AG04449 (cell line): ENCODE measurements at regions not wholly inside any gene's neighbourhood (a gene's known extent, or its start where the extent isn't known, plus 50 kb on each side); places are given as distances from the start of the nearest gene placed in this dataset.

Source experiments
- CTCF ChIA-PET: fragments of 350-600 bp; formaldehyde crosslinking; extraction: SDS; loops from one replicate; lab custom pipeline; 2021; ENCODE audit warnings: antibody characterized with exemption; lab: Yijun Ruan, JAX
- POLR2A ChIA-PET: fragments of 400-600, 350-600 bp; formaldehyde crosslinking; extraction: SDS; loops from one replicate; lab custom pipeline; 2020; ENCODE audit warnings: antibody characterized with exemption, inconsistent platforms; lab: Yijun Ruan, JAX
- DNase-seq: peaks from one replicate; pipeline ENCODE4 v3.0.0-alpha.2; 2010; ENCODE audit warnings: low read depth, low spot score
- H3K4me3 ChIP-seq: 2 replicates; pipeline ENCODE4 v1.5.1; 2011; ENCODE audit warnings: low read depth, mild to moderate bottlenecking, control low read depth, low read length
- CTCF ChIP-seq: IDR thresholded peaks from one replicate; pipeline ENCODE4 v1.5.1; 2011; ENCODE audit warnings: mild to moderate bottlenecking, moderate library complexity, low read length, control low read depth, inconsistent platforms; ENCODE audit not compliant: insufficient read depth; ENCODE audit errors: missing control alignments

GRCh38 chr1:58156124-58156468 is 390.4 kb downstream of the OMA1 start:
- CTCF ChIA-PET, result interaction anchor here (1.2 kb wide), 1 partner anchor 10 kb away, joined by 3 read pairs; no protein-coding TSS in a partner anchor

GRCh38 chr1:58155418-58156123 is 391.0 kb downstream of the OMA1 start:
- no peak for DNase-seq
- ChIA-PET POLR2A (no interaction called here), CTCF (interaction anchor here (1.2 kb wide), 1 partner anchor 10 kb away, joined by 3 read pairs; no protein-coding TSS in a partner anchor)
- no peak overlapping the region for H3K4me3 ChIP-seq
- peak; percentile 23 for TF ChIP-seq CTCF

More at GRCh38 chr1:58156124-58156468, 390.4 kb downstream of the OMA1 start:
- H3K4me3 ChIP-seq, result no peak overlapping the region
- TF ChIP-seq CTCF, result no peak
- no peak for DNase-seq
- POLR2A ChIA-PET, result no interaction called here

- no peak overlapping the region for H3K4me3 ChIP-seq
- DNase-seq, result no peak
- no peak for TF ChIP-seq CTCF
- CTCF ChIA-PET, result no interaction called here
- POLR2A ChIA-PET, result no interaction called here
Measured at GRCh38 chr1:58154256-58154655, 392.3 kb downstream of the OMA1 start.

- POLR2A ChIA-PET, result no interaction called here
- no peak for TF ChIP-seq CTCF
- CTCF ChIA-PET, result no interaction called here
- no peak overlapping the region for H3K4me3 ChIP-seq
- no peak for DNase-seq
Measured at GRCh38 chr1:58152697-58153096, 393.8 kb downstream of the OMA1 start.

- no peak overlapping the region for H3K4me3 ChIP-seq
- POLR2A ChIA-PET, result no interaction called here
- CTCF ChIA-PET, result no interaction called here
- DNase-seq, result no peak
- no peak for TF ChIP-seq CTCF
Measured at GRCh38 chr1:58149271-58149812, 397.2 kb downstream of the OMA1 start.

- no peak for TF ChIP-seq CTCF
- CTCF ChIA-PET, result no interaction called here
- DNase-seq, result no peak
- POLR2A ChIA-PET, result no interaction called here
- H3K4me3 ChIP-seq, result no peak overlapping the region
Measured at GRCh38 chr1:58144698-58145270, 401.7 kb downstream of the OMA1 start.
